Mesendoderm (in vitro differentiated cells): ENCODE measurements at regions not wholly inside any gene's neighbourhood (a gene's known extent, or its start where the extent isn't known, plus 50 kb on each side); places are given as distances from the start of the nearest gene placed in this dataset.

Experiments
- DNase-seq: peaks from one replicate; pipeline ENCODE4 v3.0.0; 2013
- H2AK5ac ChIP-seq: 2 replicates; pipeline ENCODE4 v1.6.1; 2013; ENCODE audit warnings: low read length, inconsistent platforms
- H2BK120ac ChIP-seq: 2 replicates; pipeline ENCODE4 v1.6.1; 2013; ENCODE audit warnings: low read depth, mild to moderate bottlenecking, low read length, moderate library complexity, mixed read lengths
- H2BK15ac ChIP-seq: replicated peaks from 2 replicates; pipeline ENCODE4 v1.6.1; 2013; ENCODE audit warnings: low read depth, mild to moderate bottlenecking, moderate library complexity
- H2BK5ac ChIP-seq: 2 replicates; pipeline ENCODE4 v1.6.1; 2013; ENCODE audit warnings: low read length, inconsistent platforms
- H3K18ac ChIP-seq: 2 replicates; pipeline ENCODE4 v1.6.1; 2013; ENCODE audit warnings: mild to moderate bottlenecking, low read length, mixed read lengths
- H3K23ac ChIP-seq: one replicate; pipeline ENCODE4 v1.6.1; 2013; ENCODE audit warnings: low read length
- H3K27ac ChIP-seq: 2 replicates; pipeline ENCODE4 v1.5.1; 2013; ENCODE audit warnings: low read depth, mild to moderate bottlenecking, inconsistent platforms, low read length, moderate library complexity
- H3K27me3 ChIP-seq: 2 replicates; pipeline ENCODE4 v1.6.1; 2013; ENCODE audit warnings: low read length, control low read depth, mild to moderate bottlenecking, inconsistent platforms; ENCODE audit not compliant: insufficient read depth, poor library complexity
- H3K36me3 ChIP-seq: 2 replicates; pipeline ENCODE4 v1.6.1; 2013; ENCODE audit warnings: low read length, inconsistent platforms; ENCODE audit not compliant: control insufficient read depth, insufficient read depth
- H3K4ac ChIP-seq: one replicate; pipeline ENCODE4 v1.6.1; 2013; ENCODE audit warnings: low read depth, mild to moderate bottlenecking, low read length, moderate library complexity
- H3K4me1 ChIP-seq: 2 replicates; pipeline ENCODE4 v1.6.1; 2013; ENCODE audit warnings: low read depth, low read length, inconsistent platforms; ENCODE audit not compliant: control insufficient read depth
- H3K4me2 ChIP-seq: 2 replicates; pipeline ENCODE4 v1.6.1; 2013; ENCODE audit warnings: low read length
- H3K4me3 ChIP-seq: 2 replicates; pipeline ENCODE4 v1.5.1; 2013; ENCODE audit warnings: mild to moderate bottlenecking, low read length
- H3K56ac ChIP-seq: one replicate; pipeline ENCODE4 v1.6.1; 2013; ENCODE audit warnings: low read length
- H3K79me1 ChIP-seq: 2 replicates; pipeline ENCODE4 v1.6.1; 2013; ENCODE audit warnings: low read length, inconsistent platforms
- H3K79me2 ChIP-seq: 2 replicates; pipeline ENCODE4 v1.6.1; 2013; ENCODE audit warnings: mild to moderate bottlenecking, low read length; ENCODE audit not compliant: control insufficient read depth, insufficient read depth
- H3K9ac ChIP-seq: 2 replicates; pipeline ENCODE4 v1.6.1; 2013; ENCODE audit warnings: low read length, inconsistent platforms
- H4K5ac ChIP-seq: one replicate; pipeline ENCODE4 v1.6.1; 2013; ENCODE audit warnings: low read length
- H4K8ac ChIP-seq: one replicate; pipeline ENCODE4 v1.6.1; 2013; ENCODE audit warnings: low read depth, mild to moderate bottlenecking, control low read depth, low read length, moderate library complexity
- WGBS: extraction: QIAGEN DNeasy Blood & Tissue Kit; methylation state at CpG from one replicate; pipeline ENCODE4 v1.1.7; 2013; ENCODE audit warnings: low lambda C conversion rate, missing lambda C conversion rate; ENCODE audit not compliant: insufficient coverage; ENCODE audit errors: extremely low coverage; 5-methylcytosine and 5-hydroxymethylcytosine counted together

DNA sequence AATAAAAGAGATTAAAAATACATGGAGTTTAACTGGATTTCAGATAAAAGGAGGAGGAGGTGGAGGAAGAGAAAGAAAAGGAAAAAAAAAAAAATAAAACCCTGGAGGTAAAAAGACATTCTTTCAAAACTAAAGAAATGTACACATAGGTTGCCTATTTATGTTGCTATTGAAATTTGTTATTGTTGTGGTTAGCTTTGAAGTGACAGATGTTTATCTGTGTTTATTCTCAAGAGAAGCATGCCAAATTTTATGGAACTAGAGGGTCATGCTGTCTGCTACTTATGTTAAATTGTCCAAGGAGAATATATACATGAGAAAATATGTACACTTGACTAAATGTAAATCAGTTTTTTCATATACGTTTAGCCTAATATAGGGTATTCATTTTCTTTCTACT lies 653.2 kb downstream of the DCDC2C start:
- H3K4ac ChIP-seq = no peak overlapping the region
- H2BK5ac ChIP-seq = no peak overlapping the region
- H3K27ac ChIP-seq = no peak overlapping the region
- no peak for DNase-seq
- no peak overlapping the region for H3K23ac ChIP-seq
- H3K4me1 ChIP-seq = no peaks in the 10 kb centered on the region
- H3K4me2 ChIP-seq = no peak overlapping the region
- H3K4me3 ChIP-seq = no peak overlapping the region
- no peaks in the 10 kb centered on the region for H3K27me3 ChIP-seq
- no peak overlapping the region for H3K18ac ChIP-seq
- no peaks in the 10 kb centered on the region for H3K79me1 ChIP-seq
- WGBS = no CpG with 5 or more reads among the region's 1 CpG
- no peak overlapping the region for H2BK15ac ChIP-seq
- no peak overlapping the region for H2BK120ac ChIP-seq
- no peak overlapping the region for H4K5ac ChIP-seq
- H3K56ac ChIP-seq = no peak overlapping the region
- H4K8ac ChIP-seq = no peak overlapping the region
- H3K36me3 ChIP-seq = no peaks in the 10 kb centered on the region
- no peak overlapping the region for H3K9ac ChIP-seq
- no peak overlapping the region for H2AK5ac ChIP-seq
- no peaks in the 10 kb centered on the region for H3K79me2 ChIP-seq

DNA sequence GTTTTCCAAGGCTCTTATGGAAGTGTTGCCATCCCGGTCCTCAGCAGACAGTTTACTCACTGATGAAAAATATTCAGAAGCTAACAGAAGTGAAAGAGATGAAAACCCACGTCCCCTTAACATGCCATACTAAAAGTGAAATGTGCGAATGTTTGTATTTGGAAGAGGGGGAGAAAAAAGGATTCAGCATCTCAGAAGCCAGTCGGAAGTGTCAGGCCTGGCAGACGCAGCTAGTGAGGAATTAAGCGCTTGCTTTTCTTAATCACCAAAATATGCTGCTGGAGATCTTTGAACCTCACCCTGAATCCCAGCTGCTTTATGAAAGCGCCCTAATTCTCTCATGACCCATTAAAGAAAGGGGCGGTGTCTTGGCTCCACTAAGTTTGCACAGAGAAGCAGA lies 653.7 kb downstream of the DCDC2C start:
- Histone ChIP-seq H4K8ac (no peak overlapping the region), H3K18ac (no peak overlapping the region), H3K4me1 (no peaks in the 10 kb centered on the region), H3K4me2 (no peak overlapping the region), H3K79me1 (no peaks in the 10 kb centered on the region), H3K36me3 (no peaks in the 10 kb centered on the region), H3K79me2 (no peaks in the 10 kb centered on the region), H2BK15ac (peak overlapping the region; percentile 57), H4K5ac (no peak overlapping the region), H3K4me3 (no peak overlapping the region), H3K27me3 (no peaks in the 10 kb centered on the region), H3K9ac (no peak overlapping the region), H2BK5ac (no peak overlapping the region), H3K23ac (no peak overlapping the region), H2AK5ac (no peak overlapping the region), H3K27ac (no peak overlapping the region), H2BK120ac (no peak overlapping the region), H3K56ac (no peak overlapping the region), H3K4ac (no peak overlapping the region)
- DNase-seq = no peak
- no CpG with 5 or more reads among the region's 8 CpGs for WGBS

DNA sequence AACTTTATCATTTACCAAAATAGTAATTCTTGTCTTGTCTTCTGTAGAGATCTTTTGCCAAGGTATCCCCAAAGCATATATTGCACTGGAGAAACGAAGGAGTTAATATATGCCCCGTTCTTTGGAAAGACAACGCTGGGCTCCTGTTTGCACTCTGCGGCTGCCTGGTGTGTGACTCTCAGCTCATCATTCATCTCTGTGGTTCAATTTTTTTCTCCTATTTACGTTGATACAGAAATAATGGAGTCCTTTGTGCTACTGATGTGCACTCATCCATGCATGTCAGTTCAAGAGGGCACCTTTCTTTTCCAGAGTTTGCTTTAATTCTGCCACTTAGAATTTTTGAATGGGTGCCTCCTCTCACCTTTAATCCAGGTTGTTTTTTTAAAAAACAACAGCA lies 655.5 kb downstream of the DCDC2C start:
- no peak overlapping the region for H3K56ac ChIP-seq
- WGBS = no CpG with 5 or more reads among the region's 5 CpGs

DNA sequence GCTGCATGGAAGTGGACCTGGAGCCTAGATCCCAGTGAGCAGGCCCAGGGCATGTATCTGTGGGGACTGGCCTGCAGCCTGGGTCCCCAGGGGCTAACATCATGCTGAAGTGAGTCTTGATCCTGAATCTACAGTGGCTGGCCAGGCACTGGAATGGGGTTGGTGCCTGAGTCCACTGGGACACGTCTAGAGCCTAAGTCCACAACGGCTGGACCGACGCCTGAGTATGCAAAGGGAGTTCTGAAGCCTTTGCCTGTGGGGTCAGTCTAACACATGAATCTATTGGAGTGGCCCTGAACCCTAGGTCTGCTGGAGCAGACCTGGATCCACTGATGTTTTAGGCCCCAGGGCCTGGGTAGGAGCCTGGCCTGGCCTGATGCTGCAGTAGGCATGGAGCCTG lies 665.5 kb downstream of the DCDC2C start:
- no CpG with 5 or more reads among the region's 4 CpGs for WGBS
- Histone ChIP-seq H4K5ac (no peak overlapping the region), H3K4me1 (no peaks in the 10 kb centered on the region), H2BK5ac (no peak overlapping the region), H3K9ac (no peak overlapping the region), H3K27me3 (no peaks in the 10 kb centered on the region), H2AK5ac (no peak overlapping the region), H3K4ac (no peak overlapping the region), H3K79me1 (no peaks in the 10 kb centered on the region), H2BK120ac (no peak overlapping the region), H3K4me3 (no peak overlapping the region), H3K36me3 (no peaks in the 10 kb centered on the region), H3K56ac (no peak overlapping the region), H3K27ac (no peak overlapping the region), H3K79me2 (no peaks in the 10 kb centered on the region), H4K8ac (no peak overlapping the region), H3K18ac (no peak overlapping the region), H2BK15ac (no peak overlapping the region), H3K23ac (no peak overlapping the region), H3K4me2 (no peak overlapping the region)
- DNase-seq = no peak

More for the DNA sequence above, 655.5 kb downstream of the DCDC2C start:
- no peak overlapping the region for H3K4ac ChIP-seq
- no peak overlapping the region for H3K18ac ChIP-seq
- H3K79me2 ChIP-seq = no peaks in the 10 kb centered on the region
- no peak overlapping the region for H4K8ac ChIP-seq
- no peak overlapping the region for H2AK5ac ChIP-seq
- no peak overlapping the region for H3K4me3 ChIP-seq
- DNase-seq = no peak
- no peaks in the 10 kb centered on the region for H3K27me3 ChIP-seq
- H2BK5ac ChIP-seq = no peak overlapping the region
- no peak overlapping the region for H2BK15ac ChIP-seq
- H3K36me3 ChIP-seq = no peaks in the 10 kb centered on the region
- H2BK120ac ChIP-seq = no peak overlapping the region
- H3K9ac ChIP-seq = no peak overlapping the region
- H3K27ac ChIP-seq = no peak overlapping the region
- H3K23ac ChIP-seq = no peak overlapping the region
- H4K5ac ChIP-seq = no peak overlapping the region
- H3K79me1 ChIP-seq = no peaks in the 10 kb centered on the region
- H3K4me1 ChIP-seq = no peaks in the 10 kb centered on the region
- no peak overlapping the region for H3K4me2 ChIP-seq

DNA sequence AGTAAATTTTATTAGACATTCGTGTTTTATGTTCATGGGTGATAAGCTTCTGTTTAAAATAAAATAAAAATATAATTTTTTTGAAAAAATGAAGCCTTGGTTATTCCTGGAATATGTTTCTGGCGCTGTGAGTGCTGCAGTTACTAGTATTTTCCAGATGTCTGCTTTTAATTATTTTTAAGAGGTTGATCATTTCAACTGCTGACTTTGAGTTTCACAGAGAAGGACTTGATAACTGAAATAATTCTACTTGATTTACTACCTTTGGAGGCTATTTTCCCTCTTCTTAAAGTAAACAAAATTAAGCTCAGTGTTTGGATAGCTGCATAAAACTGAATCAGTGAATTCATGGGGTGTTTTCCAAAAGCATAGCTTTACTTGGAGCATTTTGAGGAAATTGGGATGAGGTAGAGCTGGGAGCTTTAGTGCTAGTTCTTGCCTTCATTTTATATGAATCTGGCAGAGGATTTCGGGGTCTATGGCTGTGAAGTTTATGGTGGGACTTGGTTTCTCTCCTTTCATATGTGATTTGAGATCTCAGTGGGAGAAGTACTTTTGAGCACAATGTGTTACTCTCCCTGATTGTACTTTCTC lies 666.5 kb downstream of the DCDC2C start:
- Histone ChIP-seq H3K4me1 (no peaks in the 10 kb centered on the region), H3K4me2 (no peak overlapping the region), H3K56ac (no peak overlapping the region), H3K79me2 (no peaks in the 10 kb centered on the region), H3K36me3 (no peaks in the 10 kb centered on the region), H2BK5ac (no peak overlapping the region), H2BK15ac (no peak overlapping the region), H3K27ac (no peak overlapping the region), H3K27me3 (no peaks in the 10 kb centered on the region), H3K23ac (no peak overlapping the region), H4K8ac (no peak overlapping the region), H3K4ac (no peak overlapping the region), H3K9ac (no peak overlapping the region), H3K79me1 (no peaks in the 10 kb centered on the region), H4K5ac (no peak overlapping the region), H2BK120ac (no peak overlapping the region), H2AK5ac (no peak overlapping the region), H3K18ac (no peak overlapping the region), H3K4me3 (no peak overlapping the region)
- DNase-seq = no peak
- no CpG with 5 or more reads among the region's 3 CpGs for WGBS

DNA sequence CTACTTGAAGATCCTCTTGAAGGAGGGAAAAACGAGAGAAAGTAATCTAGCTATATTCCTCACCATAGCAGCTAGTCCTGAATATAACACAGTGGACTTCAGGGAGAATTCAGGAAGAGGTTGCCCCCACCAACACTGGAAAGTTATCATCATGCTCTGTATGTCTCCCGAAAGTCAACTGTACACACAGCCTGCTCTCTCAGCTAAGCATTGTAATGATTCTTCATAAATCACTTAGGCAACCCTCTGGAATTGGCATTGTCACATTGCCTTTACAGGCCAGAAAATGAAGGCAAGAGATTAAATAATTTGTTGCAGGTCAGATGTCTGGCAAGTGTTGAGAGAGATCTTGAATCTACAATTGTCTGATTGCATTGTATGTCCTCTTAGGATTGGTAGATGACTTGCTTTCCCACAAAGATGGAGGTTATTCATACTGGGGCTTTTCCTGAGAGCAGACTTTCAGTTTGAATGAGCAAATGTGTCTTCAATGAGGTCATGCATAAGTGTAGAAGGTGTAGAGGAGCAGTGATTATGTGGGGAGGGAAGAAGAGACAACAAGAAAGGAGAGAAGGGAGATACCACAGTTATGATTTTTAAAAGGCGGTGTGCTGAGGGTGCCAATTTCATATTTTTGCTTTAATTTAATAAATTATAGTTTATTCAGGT lies 667.2 kb downstream of the DCDC2C start:
- H3K4me2 ChIP-seq = no peak overlapping the region
- H3K4me1 ChIP-seq = no peaks in the 10 kb centered on the region
- H3K18ac ChIP-seq = no peak overlapping the region
- no peak overlapping the region for H3K23ac ChIP-seq
- no peaks in the 10 kb centered on the region for H3K27me3 ChIP-seq
- no peak overlapping the region for H3K9ac ChIP-seq
- H3K56ac ChIP-seq = no peak overlapping the region
- H4K5ac ChIP-seq = no peak overlapping the region
- H2BK120ac ChIP-seq = no peak overlapping the region
- no peaks in the 10 kb centered on the region for H3K79me1 ChIP-seq
- H3K4ac ChIP-seq = no peak overlapping the region
- no CpG with 5 or more reads among the region's 3 CpGs for WGBS
- H3K79me2 ChIP-seq = no peaks in the 10 kb centered on the region
- DNase-seq = no peak
- no peak overlapping the region for H3K27ac ChIP-seq
- H2BK15ac ChIP-seq = no peak overlapping the region
- no peak overlapping the region for H3K4me3 ChIP-seq
- H4K8ac ChIP-seq = no peak overlapping the region
- H2AK5ac ChIP-seq = no peak overlapping the region
- H3K36me3 ChIP-seq = no peaks in the 10 kb centered on the region
- H2BK5ac ChIP-seq = no peak overlapping the region
